ENCODE measurements at regions not wholly inside any gene's neighbourhood (a gene's known extent, or its start where the extent isn't known, plus 50 kb on each side); places are given as distances from the start of the nearest gene placed in this dataset.
"Not testable (repeated sequence)": the region's sequence is repeated elsewhere in the genome, so short reads cannot be mapped to it uniquely, and the experiment has no call there.

- TF ChIP-seq EZH2 (IDR thresholded peaks at IDR 0.05; ENCODE audit: borderline replicate concordance, insufficient read depth, low read depth, low read length, poor library complexity, severe bottlenecking); CTCF (IDR thresholded peaks at IDR 0.05): not testable (repeated sequence)
Observed at GRCh38 chr4:79117051-79117450, 177.8 kb upstream of the PAQR3 start.
